SK-N-SH (cell line): ENCODE measurements at regions not wholly inside any gene's neighbourhood (a gene's known extent, or its start where the extent isn't known, plus 50 kb on each side); places are given as distances from the start of the nearest gene placed in this dataset.

Source experiments
- EZH2phosphoT487 ChIP-seq: fragments of 200-600 bp; sonication (generic); IDR thresholded peaks from 2 replicates; pipeline ENCODE4 v1.6.1; 2017; ENCODE audit warnings: low read depth, mixed run types, mild to moderate bottlenecking, antibody characterized with exemption, moderate library complexity, borderline replicate concordance
- FOXJ3 ChIP-seq: sonication (generic); formaldehyde crosslinking; IDR thresholded peaks from 2 replicates; pipeline ENCODE4 v1.5.1; 2020; ENCODE audit warnings: mild to moderate bottlenecking, missing genetic modification reagents
- RCOR1 ChIP-seq: fragments of 150-350 bp; IDR thresholded peaks from 2 replicates; pipeline ENCODE4 v1.6.1; 2017; ENCODE audit warnings: antibody characterized with exemption, low read length
- RFX5 ChIP-seq: IDR thresholded peaks from 2 replicates; pipeline ENCODE4 v1.6.1; 2012; ENCODE audit warnings: mild to moderate bottlenecking, improper control_type of control experiment, low read length
- TAF1 ChIP-seq: IDR thresholded peaks from 2 replicates; pipeline ENCODE4 v1.6.1; 2012; ENCODE audit warnings: low read depth, mild to moderate bottlenecking, low read length, moderate library complexity, borderline replicate concordance
- TF ChIP-seq, protein P1 (sequence below): IDR thresholded peaks from 2 replicates; pipeline ENCODE4 v1.6.1; 2012; ENCODE audit warnings: mild to moderate bottlenecking, low read depth, low read length, moderate library complexity
- TF ChIP-seq, protein P2 (sequence below): fragments of 200-600 bp; sonication (generic); IDR thresholded peaks from 2 replicates; pipeline ENCODE4 v1.6.1; 2017; ENCODE audit warnings: antibody characterized with exemption, mild to moderate bottlenecking, moderate library complexity
- TF ChIP-seq, protein P3 (sequence below): IDR thresholded peaks from 2 replicates; pipeline ENCODE4 v1.4.0; 2012; ENCODE audit warnings: low read depth

DNA sequence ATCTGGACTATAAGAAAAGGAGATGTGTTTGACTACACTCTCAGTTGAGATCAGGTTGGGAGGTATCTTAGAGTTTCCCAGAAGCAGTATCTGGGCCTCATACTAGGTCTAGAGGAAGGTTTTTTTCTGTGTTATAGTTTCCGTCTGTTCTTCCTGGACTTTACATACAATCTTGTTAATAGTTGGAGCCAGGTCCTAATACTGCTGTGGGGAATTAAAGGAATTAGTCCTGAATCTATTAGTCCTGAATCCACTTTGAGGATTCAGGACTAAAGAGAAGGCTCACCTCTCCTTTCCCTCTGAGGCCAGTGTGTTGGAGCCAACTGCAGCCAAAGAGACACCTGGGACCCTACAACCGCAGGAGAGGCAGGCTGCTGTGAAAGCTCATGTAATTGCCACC is 445.7 kb upstream of the CLINT1 start:
- TF ChIP-seq, protein P1, sequence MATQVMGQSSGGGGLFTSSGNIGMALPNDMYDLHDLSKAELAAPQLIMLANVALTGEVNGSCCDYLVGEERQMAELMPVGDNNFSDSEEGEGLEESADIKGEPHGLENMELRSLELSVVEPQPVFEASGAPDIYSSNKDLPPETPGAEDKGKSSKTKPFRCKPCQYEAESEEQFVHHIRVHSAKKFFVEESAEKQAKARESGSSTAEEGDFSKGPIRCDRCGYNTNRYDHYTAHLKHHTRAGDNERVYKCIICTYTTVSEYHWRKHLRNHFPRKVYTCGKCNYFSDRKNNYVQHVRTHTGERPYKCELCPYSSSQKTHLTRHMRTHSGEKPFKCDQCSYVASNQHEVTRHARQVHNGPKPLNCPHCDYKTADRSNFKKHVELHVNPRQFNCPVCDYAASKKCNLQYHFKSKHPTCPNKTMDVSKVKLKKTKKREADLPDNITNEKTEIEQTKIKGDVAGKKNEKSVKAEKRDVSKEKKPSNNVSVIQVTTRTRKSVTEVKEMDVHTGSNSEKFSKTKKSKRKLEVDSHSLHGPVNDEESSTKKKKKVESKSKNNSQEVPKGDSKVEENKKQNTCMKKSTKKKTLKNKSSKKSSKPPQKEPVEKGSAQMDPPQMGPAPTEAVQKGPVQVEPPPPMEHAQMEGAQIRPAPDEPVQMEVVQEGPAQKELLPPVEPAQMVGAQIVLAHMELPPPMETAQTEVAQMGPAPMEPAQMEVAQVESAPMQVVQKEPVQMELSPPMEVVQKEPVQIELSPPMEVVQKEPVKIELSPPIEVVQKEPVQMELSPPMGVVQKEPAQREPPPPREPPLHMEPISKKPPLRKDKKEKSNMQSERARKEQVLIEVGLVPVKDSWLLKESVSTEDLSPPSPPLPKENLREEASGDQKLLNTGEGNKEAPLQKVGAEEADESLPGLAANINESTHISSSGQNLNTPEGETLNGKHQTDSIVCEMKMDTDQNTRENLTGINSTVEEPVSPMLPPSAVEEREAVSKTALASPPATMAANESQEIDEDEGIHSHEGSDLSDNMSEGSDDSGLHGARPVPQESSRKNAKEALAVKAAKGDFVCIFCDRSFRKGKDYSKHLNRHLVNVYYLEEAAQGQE = no peak
- TF ChIP-seq, protein P2, sequence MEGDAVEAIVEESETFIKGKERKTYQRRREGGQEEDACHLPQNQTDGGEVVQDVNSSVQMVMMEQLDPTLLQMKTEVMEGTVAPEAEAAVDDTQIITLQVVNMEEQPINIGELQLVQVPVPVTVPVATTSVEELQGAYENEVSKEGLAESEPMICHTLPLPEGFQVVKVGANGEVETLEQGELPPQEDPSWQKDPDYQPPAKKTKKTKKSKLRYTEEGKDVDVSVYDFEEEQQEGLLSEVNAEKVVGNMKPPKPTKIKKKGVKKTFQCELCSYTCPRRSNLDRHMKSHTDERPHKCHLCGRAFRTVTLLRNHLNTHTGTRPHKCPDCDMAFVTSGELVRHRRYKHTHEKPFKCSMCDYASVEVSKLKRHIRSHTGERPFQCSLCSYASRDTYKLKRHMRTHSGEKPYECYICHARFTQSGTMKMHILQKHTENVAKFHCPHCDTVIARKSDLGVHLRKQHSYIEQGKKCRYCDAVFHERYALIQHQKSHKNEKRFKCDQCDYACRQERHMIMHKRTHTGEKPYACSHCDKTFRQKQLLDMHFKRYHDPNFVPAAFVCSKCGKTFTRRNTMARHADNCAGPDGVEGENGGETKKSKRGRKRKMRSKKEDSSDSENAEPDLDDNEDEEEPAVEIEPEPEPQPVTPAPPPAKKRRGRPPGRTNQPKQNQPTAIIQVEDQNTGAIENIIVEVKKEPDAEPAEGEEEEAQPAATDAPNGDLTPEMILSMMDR = no peak
- TF ChIP-seq TAF1 (no peak), EZH2phosphoT487 (no peak), RCOR1 (no peak), RFX5 (no peak), FOXJ3 (CRISPR knock-in tag) (no peak)
- TF ChIP-seq, protein P3, sequence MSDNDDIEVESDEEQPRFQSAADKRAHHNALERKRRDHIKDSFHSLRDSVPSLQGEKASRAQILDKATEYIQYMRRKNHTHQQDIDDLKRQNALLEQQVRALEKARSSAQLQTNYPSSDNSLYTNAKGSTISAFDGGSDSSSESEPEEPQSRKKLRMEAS = no peak
